ENCODE measurements at regions not wholly inside any gene's neighbourhood (a gene's known extent, or its start where the extent isn't known, plus 50 kb on each side); places are given as distances from the start of the nearest gene placed in this dataset.
"Not testable (repeated sequence)": the region's sequence is repeated elsewhere in the genome, so short reads cannot be mapped to it uniquely, and the experiment has no call there.

- H3K9me3 ChIP-seq (ENCODE audit: control insufficient read depth, low read length); H3K27ac ChIP-seq (ENCODE audit: insufficient read depth, low read depth, low read length, poor library complexity, severe bottlenecking); H3K4me1 ChIP-seq (ENCODE audit: control insufficient read depth, insufficient read depth, low read length); H3K36me3 ChIP-seq (ENCODE audit: control insufficient read depth, insufficient read depth, low read length); H3K4me3 ChIP-seq (ENCODE audit: insufficient read depth, low read depth, low read length); H3K27me3 ChIP-seq (ENCODE audit: control insufficient read depth, insufficient read depth, low read length, poor library complexity, severe bottlenecking): not testable (repeated sequence)
- 82 to 83% methylated on average over 2 of the region's 2 CpGs for WGBS, 2 experiments
Measured at GRCh38 chr12:78379065-78379464, 485.5 kb upstream of the SYT1 start.

- H3K4me3 ChIP-seq (ENCODE audit: insufficient read depth, low read depth, low read length): no peak overlapping the region
- H3K36me3 ChIP-seq (ENCODE audit: control insufficient read depth, insufficient read depth, low read length): no peaks in the 10 kb centered on the region
- no peaks in the 10 kb centered on the region for H3K4me1 ChIP-seq (ENCODE audit: control insufficient read depth, insufficient read depth, low read length)
- no peaks in the 10 kb centered on the region for H3K27me3 ChIP-seq (ENCODE audit: control insufficient read depth, insufficient read depth, low read length, poor library complexity, severe bottlenecking)
- WGBS, 2 experiments: 88 to 91% methylated on average over 2 of the region's 2 CpGs
- no peak overlapping the region for H3K27ac ChIP-seq (ENCODE audit: insufficient read depth, low read depth, low read length, poor library complexity, severe bottlenecking)
- no peaks in the 10 kb centered on the region for H3K9me3 ChIP-seq (ENCODE audit: control insufficient read depth, low read length)
Measured at GRCh38 chr12:78383414-78383813, 481.2 kb upstream of the SYT1 start.

- H3K27me3 ChIP-seq (ENCODE audit: control insufficient read depth, insufficient read depth, low read length, poor library complexity, severe bottlenecking): no peaks in the 10 kb centered on the region
- no peaks in the 10 kb centered on the region for H3K36me3 ChIP-seq (ENCODE audit: control insufficient read depth, insufficient read depth, low read length)
- H3K4me3 ChIP-seq (ENCODE audit: insufficient read depth, low read depth, low read length): no peak overlapping the region
- H3K4me1 ChIP-seq (ENCODE audit: control insufficient read depth, insufficient read depth, low read length): no peaks in the 10 kb centered on the region
- H3K9me3 ChIP-seq (ENCODE audit: control insufficient read depth, low read length): no peaks in the 10 kb centered on the region
- H3K27ac ChIP-seq (ENCODE audit: insufficient read depth, low read depth, low read length, poor library complexity, severe bottlenecking): no peak overlapping the region
- 93 to 97% methylated on average over 5 to 6 of the region's 6 CpGs for WGBS, 2 experiments
Measured at GRCh38 chr12:78384541-78384940, 480.0 kb upstream of the SYT1 start.

GRCh38 chr12:78385541-78385940, 479.0 kb upstream of the SYT1 start:
- no peaks in the 10 kb centered on the region for H3K4me1 ChIP-seq (ENCODE audit: control insufficient read depth, insufficient read depth, low read length)
- H3K27ac ChIP-seq (ENCODE audit: insufficient read depth, low read depth, low read length, poor library complexity, severe bottlenecking): no peak overlapping the region
- H3K4me3 ChIP-seq (ENCODE audit: insufficient read depth, low read depth, low read length): no peak overlapping the region
- H3K27me3 ChIP-seq (ENCODE audit: control insufficient read depth, insufficient read depth, low read length, poor library complexity, severe bottlenecking): no peaks in the 10 kb centered on the region
- WGBS, 2 experiments: 85 to 94% methylated on average over 2 of the region's 2 CpGs
- no peaks in the 10 kb centered on the region for H3K36me3 ChIP-seq (ENCODE audit: control insufficient read depth, insufficient read depth, low read length)
- no peaks in the 10 kb centered on the region for H3K9me3 ChIP-seq (ENCODE audit: control insufficient read depth, low read length)

GRCh38 chr12:78386871-78387270, 477.7 kb upstream of the SYT1 start:
- H3K36me3 ChIP-seq (ENCODE audit: control insufficient read depth, insufficient read depth, low read length): no peaks in the 10 kb centered on the region
- H3K4me3 ChIP-seq (ENCODE audit: insufficient read depth, low read depth, low read length): no peak overlapping the region
- H3K4me1 ChIP-seq (ENCODE audit: control insufficient read depth, insufficient read depth, low read length): no peaks in the 10 kb centered on the region
- H3K27me3 ChIP-seq (ENCODE audit: control insufficient read depth, insufficient read depth, low read length, poor library complexity, severe bottlenecking): no peaks in the 10 kb centered on the region
- H3K9me3 ChIP-seq (ENCODE audit: control insufficient read depth, low read length): no peaks in the 10 kb centered on the region
- no peak overlapping the region for H3K27ac ChIP-seq (ENCODE audit: insufficient read depth, low read depth, low read length, poor library complexity, severe bottlenecking)
- WGBS, 2 experiments: 93% methylated on average over 2 of the region's 2 CpGs; no CpG with 5 or more reads in 1 of the 2 experiments

GRCh38 chr12:78387721-78388120, 476.9 kb upstream of the SYT1 start:
- no peaks in the 10 kb centered on the region for H3K4me1 ChIP-seq (ENCODE audit: control insufficient read depth, insufficient read depth, low read length)
- H3K27me3 ChIP-seq (ENCODE audit: control insufficient read depth, insufficient read depth, low read length, poor library complexity, severe bottlenecking): no peaks in the 10 kb centered on the region
- no peaks in the 10 kb centered on the region for H3K36me3 ChIP-seq (ENCODE audit: control insufficient read depth, insufficient read depth, low read length)
- H3K4me3 ChIP-seq (ENCODE audit: insufficient read depth, low read depth, low read length): no peak overlapping the region
- no peak overlapping the region for H3K27ac ChIP-seq (ENCODE audit: insufficient read depth, low read depth, low read length, poor library complexity, severe bottlenecking)
- H3K9me3 ChIP-seq (ENCODE audit: control insufficient read depth, low read length): no peaks in the 10 kb centered on the region

GRCh38 chr12:78388461-78388860, 476.1 kb upstream of the SYT1 start:
- Histone ChIP-seq H3K36me3 (ENCODE audit: control insufficient read depth, insufficient read depth, low read length) (no peaks in the 10 kb centered on the region), H3K9me3 (ENCODE audit: control insufficient read depth, low read length) (no peaks in the 10 kb centered on the region), H3K4me3 (ENCODE audit: insufficient read depth, low read depth, low read length) (no peak overlapping the region), H3K27ac (ENCODE audit: insufficient read depth, low read depth, low read length, poor library complexity, severe bottlenecking) (no peak overlapping the region), H3K27me3 (ENCODE audit: control insufficient read depth, insufficient read depth, low read length, poor library complexity, severe bottlenecking) (no peaks in the 10 kb centered on the region), H3K4me1 (ENCODE audit: control insufficient read depth, insufficient read depth, low read length) (no peaks in the 10 kb centered on the region)

- Histone ChIP-seq H3K27me3 (ENCODE audit: control insufficient read depth, insufficient read depth, low read length, poor library complexity, severe bottlenecking) (no peaks in the 10 kb centered on the region), H3K4me1 (ENCODE audit: control insufficient read depth, insufficient read depth, low read length) (no peaks in the 10 kb centered on the region), H3K27ac (ENCODE audit: insufficient read depth, low read depth, low read length, poor library complexity, severe bottlenecking) (no peak overlapping the region), H3K36me3 (ENCODE audit: control insufficient read depth, insufficient read depth, low read length) (no peaks in the 10 kb centered on the region), H3K9me3 (ENCODE audit: control insufficient read depth, low read length) (no peaks in the 10 kb centered on the region), H3K4me3 (ENCODE audit: insufficient read depth, low read depth, low read length) (no peak overlapping the region)
- WGBS, 2 experiments: 77 to 82% methylated on average over 5 of the region's 5 CpGs
Measured at GRCh38 chr12:78390920-78391319, 473.7 kb upstream of the SYT1 start.

GRCh38 chr12:78392918-78393317, 471.7 kb upstream of the SYT1 start:
- no peaks in the 10 kb centered on the region for H3K27me3 ChIP-seq (ENCODE audit: control insufficient read depth, insufficient read depth, low read length, poor library complexity, severe bottlenecking)
- WGBS, 2 experiments: 89 to 100% methylated on average over 2 of the region's 2 CpGs
- H3K9me3 ChIP-seq (ENCODE audit: control insufficient read depth, low read length): no peaks in the 10 kb centered on the region
- no peaks in the 10 kb centered on the region for H3K36me3 ChIP-seq (ENCODE audit: control insufficient read depth, insufficient read depth, low read length)
- H3K4me1 ChIP-seq (ENCODE audit: control insufficient read depth, insufficient read depth, low read length): no peaks in the 10 kb centered on the region
- H3K27ac ChIP-seq (ENCODE audit: insufficient read depth, low read depth, low read length, poor library complexity, severe bottlenecking): no peak overlapping the region
- no peak overlapping the region for H3K4me3 ChIP-seq (ENCODE audit: insufficient read depth, low read depth, low read length)

GRCh38 chr12:78395961-78396360, 468.6 kb upstream of the SYT1 start:
- H3K27ac ChIP-seq (ENCODE audit: insufficient read depth, low read depth, low read length, poor library complexity, severe bottlenecking): no peak overlapping the region
- H3K4me3 ChIP-seq (ENCODE audit: insufficient read depth, low read depth, low read length): no peak overlapping the region
- H3K9me3 ChIP-seq (ENCODE audit: control insufficient read depth, low read length): no peaks in the 10 kb centered on the region
- no peaks in the 10 kb centered on the region for H3K27me3 ChIP-seq (ENCODE audit: control insufficient read depth, insufficient read depth, low read length, poor library complexity, severe bottlenecking)
- no peaks in the 10 kb centered on the region for H3K4me1 ChIP-seq (ENCODE audit: control insufficient read depth, insufficient read depth, low read length)
- no CpG with 5 or more reads among the region's 1 CpG for WGBS, 2 experiments
- H3K36me3 ChIP-seq (ENCODE audit: control insufficient read depth, insufficient read depth, low read length): no peaks in the 10 kb centered on the region

GRCh38 chr12:78396538-78396937, 468.0 kb upstream of the SYT1 start:
- no peaks in the 10 kb centered on the region for H3K9me3 ChIP-seq (ENCODE audit: control insufficient read depth, low read length)
- no peak overlapping the region for H3K4me3 ChIP-seq (ENCODE audit: insufficient read depth, low read depth, low read length)
- H3K4me1 ChIP-seq (ENCODE audit: control insufficient read depth, insufficient read depth, low read length): no peaks in the 10 kb centered on the region
- H3K27me3 ChIP-seq (ENCODE audit: control insufficient read depth, insufficient read depth, low read length, poor library complexity, severe bottlenecking): no peaks in the 10 kb centered on the region
- H3K27ac ChIP-seq (ENCODE audit: insufficient read depth, low read depth, low read length, poor library complexity, severe bottlenecking): no peak overlapping the region
- H3K36me3 ChIP-seq (ENCODE audit: control insufficient read depth, insufficient read depth, low read length): no peaks in the 10 kb centered on the region
- 95 to 100% methylated on average over 1 of the region's 1 CpG for WGBS, 2 experiments
